ENCODE measurements at regions not wholly inside any gene's neighbourhood (a gene's known extent, or its start where the extent isn't known, plus 50 kb on each side); places are given as distances from the start of the nearest gene placed in this dataset.
"Not testable (repeated sequence)": the region's sequence is repeated elsewhere in the genome, so short reads cannot be mapped to it uniquely, and the experiment has no call there.

- DNase-seq (ENCODE audit: extremely low read depth, low read depth), result no peak
- TF ChIP-seq CTCF (IDR thresholded peaks at IDR 0.05; ENCODE audit: low read depth, low read length, missing control alignments), result no peak
Observed at GRCh38 chr5:168142402-168142801, 149.0 kb upstream of the WWC1 start.

GRCh38 chr5:168143521-168143920 is 147.9 kb upstream of the WWC1 start:
- not testable (repeated sequence) for DNase-seq (ENCODE audit: extremely low read depth, low read depth); H3K4me3 ChIP-seq (replicated peaks; ENCODE audit: low read depth, low read length)

More at GRCh38 chr5:168142402-168142801, 149.0 kb upstream of the WWC1 start:
- no peak overlapping the region for H3K4me3 ChIP-seq (replicated peaks; ENCODE audit: low read depth, low read length)

GRCh38 chr5:168147106-168147505 is 144.3 kb upstream of the WWC1 start:
- no peak for DNase-seq (ENCODE audit: extremely low read depth, low read depth)
- TF ChIP-seq CTCF (IDR thresholded peaks at IDR 0.05; ENCODE audit: low read depth, low read length, missing control alignments), result no peak
- H3K4me3 ChIP-seq (replicated peaks; ENCODE audit: low read depth, low read length), result no peak overlapping the region

GRCh38 chr5:168147568-168148360 is 143.7 kb upstream of the WWC1 start:
- no peak for TF ChIP-seq CTCF (IDR thresholded peaks at IDR 0.05; ENCODE audit: low read depth, low read length, missing control alignments)
- DNase-seq (ENCODE audit: extremely low read depth, low read depth), result no peak
- no peak overlapping the region for H3K4me3 ChIP-seq (replicated peaks; ENCODE audit: low read depth, low read length)

GRCh38 chr5:168151041-168151440 is 140.4 kb upstream of the WWC1 start:
- TF ChIP-seq CTCF (IDR thresholded peaks at IDR 0.05; ENCODE audit: low read depth, low read length, missing control alignments), result no peak
- no peak overlapping the region for H3K4me3 ChIP-seq (replicated peaks; ENCODE audit: low read depth, low read length)
- no peak for DNase-seq (ENCODE audit: extremely low read depth, low read depth)

GRCh38 chr5:168152660-168153059 is 138.8 kb upstream of the WWC1 start:
- DNase-seq (ENCODE audit: extremely low read depth, low read depth), result no peak
- TF ChIP-seq CTCF (IDR thresholded peaks at IDR 0.05; ENCODE audit: low read depth, low read length, missing control alignments), result no peak
- no peak overlapping the region for H3K4me3 ChIP-seq (replicated peaks; ENCODE audit: low read depth, low read length)

GRCh38 chr5:168153263-168153875 is 138.1 kb upstream of the WWC1 start:
- H3K4me3 ChIP-seq (replicated peaks; ENCODE audit: low read depth, low read length), result no peak overlapping the region
- no peak for TF ChIP-seq CTCF (IDR thresholded peaks at IDR 0.05; ENCODE audit: low read depth, low read length, missing control alignments)
- no peak for DNase-seq (ENCODE audit: extremely low read depth, low read depth)
